AG10803 (cell line): ENCODE measurements at regions not wholly inside any gene's neighbourhood (a gene's known extent, or its start where the extent isn't known, plus 50 kb on each side); places are given as distances from the start of the nearest gene placed in this dataset.

Experiments
- DNase-seq: peaks from one replicate; pipeline ENCODE4 v3.0.0; 2010; ENCODE audit warnings: low read depth
- H3K4me3 ChIP-seq: 2 replicates; pipeline ENCODE4 v1.5.1; 2011; ENCODE audit warnings: mild to moderate bottlenecking, low read length, control low read depth
- TF ChIP-seq, protein P1 (sequence below): conservative IDR thresholded peaks from 2 replicates; pipeline ENCODE4 v1.5.1; 2011; ENCODE audit warnings: mild to moderate bottlenecking, low read length, control low read depth, inconsistent platforms

- no peak for DNase-seq
- TF ChIP-seq, protein P1, sequence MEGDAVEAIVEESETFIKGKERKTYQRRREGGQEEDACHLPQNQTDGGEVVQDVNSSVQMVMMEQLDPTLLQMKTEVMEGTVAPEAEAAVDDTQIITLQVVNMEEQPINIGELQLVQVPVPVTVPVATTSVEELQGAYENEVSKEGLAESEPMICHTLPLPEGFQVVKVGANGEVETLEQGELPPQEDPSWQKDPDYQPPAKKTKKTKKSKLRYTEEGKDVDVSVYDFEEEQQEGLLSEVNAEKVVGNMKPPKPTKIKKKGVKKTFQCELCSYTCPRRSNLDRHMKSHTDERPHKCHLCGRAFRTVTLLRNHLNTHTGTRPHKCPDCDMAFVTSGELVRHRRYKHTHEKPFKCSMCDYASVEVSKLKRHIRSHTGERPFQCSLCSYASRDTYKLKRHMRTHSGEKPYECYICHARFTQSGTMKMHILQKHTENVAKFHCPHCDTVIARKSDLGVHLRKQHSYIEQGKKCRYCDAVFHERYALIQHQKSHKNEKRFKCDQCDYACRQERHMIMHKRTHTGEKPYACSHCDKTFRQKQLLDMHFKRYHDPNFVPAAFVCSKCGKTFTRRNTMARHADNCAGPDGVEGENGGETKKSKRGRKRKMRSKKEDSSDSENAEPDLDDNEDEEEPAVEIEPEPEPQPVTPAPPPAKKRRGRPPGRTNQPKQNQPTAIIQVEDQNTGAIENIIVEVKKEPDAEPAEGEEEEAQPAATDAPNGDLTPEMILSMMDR: no peak
- no peak overlapping the region for H3K4me3 ChIP-seq
Observed at GRCh38 chr2:120871016-120871635, 135.5 kb downstream of the GLI2 start.

DNA sequence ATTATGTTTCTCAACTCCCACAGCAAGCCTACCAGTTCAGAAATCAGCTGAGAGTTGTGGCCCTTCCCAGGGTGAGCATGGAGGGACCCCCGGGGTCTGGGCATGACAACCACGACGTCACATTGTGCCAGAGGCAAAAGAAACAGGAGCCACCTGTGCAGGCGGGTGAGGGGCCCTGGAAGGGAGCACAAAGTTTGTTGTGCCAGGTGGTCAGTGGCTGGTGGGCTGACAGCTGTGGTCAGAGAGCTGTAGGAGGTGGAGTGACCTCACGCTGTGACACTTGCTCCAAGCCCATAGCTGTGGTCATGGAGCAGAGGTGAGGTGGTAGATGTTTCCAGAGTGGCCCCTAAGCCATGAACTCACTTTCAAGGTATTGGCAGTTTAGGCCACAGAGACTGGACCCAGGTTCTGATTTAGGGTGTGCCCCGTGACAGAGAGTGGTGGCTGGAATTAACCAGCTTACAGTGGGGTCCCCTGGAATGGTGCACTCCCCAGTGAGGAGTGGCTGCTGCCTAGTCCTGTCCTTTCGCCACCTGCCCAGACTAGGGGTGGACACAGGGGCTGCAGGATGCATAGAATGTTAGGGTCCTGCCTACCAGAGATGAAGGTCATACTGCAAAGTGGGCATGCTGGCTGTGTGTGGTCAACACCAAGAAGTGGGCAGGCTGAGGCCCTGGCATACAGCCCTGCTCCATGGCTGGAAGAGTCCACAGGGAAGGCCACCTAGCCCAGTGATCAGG lies 136.4 kb downstream of the GLI2 start:
- H3K4me3 ChIP-seq: no peak overlapping the region
- TF ChIP-seq, protein P1: no peak
- DNase-seq: no peak

DNA sequence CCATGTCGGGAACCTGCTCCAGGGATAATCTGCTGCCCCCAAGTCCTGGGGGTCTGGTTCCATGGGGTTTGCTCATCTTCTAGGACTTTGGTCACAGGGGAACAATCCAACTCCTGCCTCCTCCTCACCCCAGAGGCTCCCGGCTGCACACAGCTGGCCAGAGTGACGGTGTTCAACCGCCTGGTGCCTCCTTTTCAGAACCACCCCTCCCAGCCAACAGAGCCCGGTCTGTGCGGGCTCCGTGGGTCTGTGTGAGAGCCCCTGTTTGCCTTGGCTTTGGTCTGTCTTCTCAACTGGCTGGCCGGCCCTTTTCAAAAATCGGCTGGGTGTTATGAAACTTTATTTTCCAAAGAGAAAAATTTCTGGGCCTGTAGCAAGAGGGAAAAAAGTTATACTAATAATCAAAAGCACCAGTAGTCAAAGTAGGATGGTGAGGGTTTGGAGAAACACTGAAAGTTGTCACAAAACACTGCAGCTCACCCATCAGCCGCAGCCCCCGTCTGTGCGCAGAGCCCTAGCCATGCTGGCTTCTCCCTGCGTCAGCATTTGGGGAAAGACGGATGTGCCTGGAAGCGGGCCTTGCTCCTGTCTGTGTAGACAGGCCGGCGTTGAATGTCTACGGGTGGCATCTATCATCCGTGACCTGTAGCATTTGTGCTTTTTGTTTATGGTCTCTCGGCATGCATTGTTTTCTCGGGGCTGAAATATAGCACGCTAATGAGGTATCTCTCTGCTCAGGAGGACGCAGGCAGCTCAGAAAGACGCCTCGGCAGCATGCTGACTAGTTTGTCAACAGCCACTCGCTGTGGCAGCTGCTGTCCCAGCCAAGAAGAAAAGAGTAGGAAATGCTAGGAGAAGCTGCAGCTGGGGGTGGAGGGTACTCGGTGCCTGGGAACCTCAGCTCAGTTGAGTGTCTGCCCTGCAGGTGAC lies 138.6 kb downstream of the GLI2 start:
- H3K4me3 ChIP-seq: no peak overlapping the region
- TF ChIP-seq, protein P1: no peak
- no peak for DNase-seq

DNA sequence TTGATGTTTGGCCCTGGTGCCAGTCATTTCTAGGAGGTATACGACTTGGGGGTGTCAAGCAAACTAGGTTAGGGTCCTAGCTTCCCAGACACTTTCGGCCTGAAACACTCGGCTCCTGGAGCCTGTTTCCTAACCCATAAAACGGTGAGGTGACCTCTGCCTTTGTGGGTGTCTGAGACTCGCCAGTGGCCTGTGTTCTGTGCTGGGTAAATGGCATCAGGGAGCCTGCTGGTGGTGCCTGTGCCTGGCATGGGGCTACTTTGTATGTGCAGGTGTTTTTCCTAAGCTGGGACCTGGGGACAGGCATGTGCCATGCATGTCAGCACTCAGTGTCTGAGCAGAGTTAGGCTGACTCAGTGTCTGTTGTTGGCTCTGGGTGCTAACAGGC lies 139.2 kb downstream of the GLI2 start:
- no peak for DNase-seq
- H3K4me3 ChIP-seq: no peak overlapping the region
- TF ChIP-seq, protein P1: no peak

DNA sequence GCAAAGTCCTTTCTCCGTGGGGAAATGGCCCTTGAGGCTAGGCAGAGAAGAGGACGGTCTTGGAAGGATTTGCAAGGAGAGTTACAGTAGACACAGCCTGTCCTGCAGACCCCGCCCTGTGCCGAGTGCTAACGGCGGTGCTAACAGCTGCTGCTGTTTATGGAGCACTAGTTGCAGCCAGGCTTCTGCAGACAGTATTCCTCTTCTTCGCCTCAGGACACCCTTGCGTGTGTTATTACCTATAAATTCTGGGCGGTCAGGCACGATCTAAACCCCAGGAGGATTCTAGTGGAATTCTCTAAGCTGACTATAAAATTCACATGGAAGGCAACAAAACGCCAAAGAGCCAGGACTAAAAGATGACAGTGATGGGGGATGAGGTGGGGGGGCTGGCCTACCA lies 139.8 kb downstream of the GLI2 start:
- TF ChIP-seq, protein P1: no peak
- peak; percentile 81 for DNase-seq
- no peak overlapping the region for H3K4me3 ChIP-seq

DNA sequence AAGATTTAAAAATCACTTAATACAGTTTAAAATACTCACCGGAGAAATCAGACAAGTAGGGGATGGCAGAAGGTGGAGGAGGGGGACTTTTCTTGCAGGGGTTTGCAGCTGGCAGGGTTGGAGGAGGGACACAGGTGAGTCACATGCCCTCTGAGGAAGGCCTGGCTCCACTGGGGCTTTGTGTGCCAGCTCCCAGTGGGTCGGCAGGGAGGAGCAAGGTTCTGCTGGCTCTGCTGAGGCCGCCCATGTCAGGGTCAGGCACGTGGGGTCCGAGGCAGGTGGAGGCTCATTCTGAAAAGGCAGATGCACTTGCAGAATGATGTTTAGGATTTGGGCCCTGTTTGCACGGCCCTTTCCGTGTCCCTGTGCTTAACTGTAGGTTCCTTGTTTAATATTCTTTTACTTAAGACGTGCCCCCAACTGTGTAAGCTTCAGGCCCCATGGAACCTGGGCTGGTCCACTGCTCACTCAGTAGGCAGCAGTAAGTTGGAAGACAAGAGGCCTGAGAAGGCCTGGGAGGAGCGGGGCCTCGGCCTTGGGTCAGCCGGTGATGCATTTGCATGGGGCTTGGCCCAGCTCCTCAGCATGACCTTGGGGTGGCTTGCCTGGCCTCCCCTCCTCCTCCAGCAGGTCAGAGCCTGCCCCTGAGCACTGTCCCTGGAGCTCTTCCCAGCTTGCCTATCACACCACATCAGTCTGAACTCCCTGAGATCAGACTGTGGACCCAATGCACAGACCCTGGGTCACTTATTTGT lies 141.0 kb downstream of the GLI2 start:
- no peak overlapping the region for H3K4me3 ChIP-seq
- DNase-seq: no peak
- TF ChIP-seq, protein P1: no peak
